ENCODE measurements at regions not wholly inside any gene's neighbourhood (a gene's known extent, or its start where the extent isn't known, plus 50 kb on each side); places are given as distances from the start of the nearest gene placed in this dataset.

GRCh38 chr12:111201495-111202236 is 167.2 kb downstream of the PHETA1 start:
- DNase-seq (ENCODE audit: low read depth in 3 of 3, low spot score in 2 of 3): no peak

DNA sequence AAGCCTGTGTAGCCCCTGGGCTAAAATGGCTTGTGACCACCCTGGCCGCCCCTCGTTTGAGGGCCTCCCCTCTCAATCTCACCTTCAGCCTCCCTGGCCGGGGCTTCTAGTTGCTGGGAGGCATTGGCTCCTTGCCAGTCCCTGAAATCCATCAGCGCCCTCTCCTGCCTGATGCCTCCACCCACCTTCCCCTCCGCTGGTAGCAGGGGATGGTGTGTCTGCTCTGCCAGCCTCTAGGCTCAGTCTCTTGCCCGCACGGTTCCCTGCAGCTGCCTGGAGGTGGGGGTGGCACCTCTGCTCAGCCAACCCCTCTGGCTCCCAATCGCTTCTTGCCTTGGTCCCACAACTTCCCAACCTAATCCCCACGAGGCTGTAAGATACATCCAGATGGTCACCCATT is 167.9 kb downstream of the PHETA1 start:
- DNase-seq (ENCODE audit: low read depth in 3 of 3, low spot score in 2 of 3): no peak

DNA sequence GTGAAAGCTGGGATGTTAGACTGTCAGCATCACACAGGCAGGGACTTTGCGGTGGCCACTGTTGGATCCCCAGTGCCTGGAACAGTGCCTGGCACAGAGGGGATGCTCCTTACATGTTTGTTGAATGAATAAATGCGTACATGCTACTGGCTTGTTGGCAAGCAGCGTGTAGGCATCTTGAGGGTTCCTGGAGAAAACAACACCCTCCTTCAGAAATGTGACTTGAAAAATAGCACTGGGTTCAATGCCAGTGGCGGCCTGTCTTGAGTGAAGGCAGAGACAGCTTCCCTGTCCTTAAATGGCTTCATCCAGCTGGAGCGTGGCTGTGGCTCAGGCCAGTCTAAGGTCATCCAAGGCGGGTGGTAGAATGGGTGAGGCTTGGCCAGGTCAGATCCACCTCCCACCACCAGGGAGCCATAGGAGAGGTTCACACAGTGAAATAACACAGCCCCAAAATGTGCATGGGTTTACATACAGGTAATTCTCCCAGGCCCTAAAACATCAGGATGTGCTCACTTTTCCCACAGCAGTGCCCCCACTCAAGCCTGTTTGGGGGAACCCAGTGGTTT is 171.4 kb downstream of the PHETA1 start:
- DNase-seq (ENCODE audit: low read depth in 3 of 3, low spot score in 2 of 3): no peak

DNA sequence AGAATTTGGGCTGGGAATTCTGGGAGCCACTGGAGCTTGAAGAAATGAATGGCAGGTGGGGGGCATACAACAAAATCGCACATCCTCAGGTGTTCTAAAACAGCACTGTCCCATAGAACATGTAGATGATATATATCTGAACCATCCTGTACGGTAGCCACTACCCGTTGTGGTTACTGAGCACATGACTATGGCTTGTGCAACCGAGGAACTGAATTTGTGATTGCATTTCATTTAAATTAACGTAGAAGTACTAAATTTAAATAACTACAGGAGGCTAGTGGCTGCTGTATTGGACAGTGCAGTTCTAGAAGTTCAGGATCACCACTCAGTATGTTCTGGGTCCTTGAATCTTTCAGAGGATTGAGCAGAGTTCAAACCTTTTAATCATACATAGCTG is 172.4 kb downstream of the PHETA1 start:
- DNase-seq (ENCODE audit: low read depth in 3 of 3, low spot score in 2 of 3): no peak

- no peak for DNase-seq (ENCODE audit: low read depth in 3 of 3, low spot score in 2 of 3)
Observed at GRCh38 chr12:111195316-111195715, 173.6 kb downstream of the PHETA1 start.

- DNase-seq (ENCODE audit: low read depth in 3 of 3, low spot score in 2 of 3): no peak
Observed at GRCh38 chr12:111194703-111195051, 174.2 kb downstream of the PHETA1 start.

DNA sequence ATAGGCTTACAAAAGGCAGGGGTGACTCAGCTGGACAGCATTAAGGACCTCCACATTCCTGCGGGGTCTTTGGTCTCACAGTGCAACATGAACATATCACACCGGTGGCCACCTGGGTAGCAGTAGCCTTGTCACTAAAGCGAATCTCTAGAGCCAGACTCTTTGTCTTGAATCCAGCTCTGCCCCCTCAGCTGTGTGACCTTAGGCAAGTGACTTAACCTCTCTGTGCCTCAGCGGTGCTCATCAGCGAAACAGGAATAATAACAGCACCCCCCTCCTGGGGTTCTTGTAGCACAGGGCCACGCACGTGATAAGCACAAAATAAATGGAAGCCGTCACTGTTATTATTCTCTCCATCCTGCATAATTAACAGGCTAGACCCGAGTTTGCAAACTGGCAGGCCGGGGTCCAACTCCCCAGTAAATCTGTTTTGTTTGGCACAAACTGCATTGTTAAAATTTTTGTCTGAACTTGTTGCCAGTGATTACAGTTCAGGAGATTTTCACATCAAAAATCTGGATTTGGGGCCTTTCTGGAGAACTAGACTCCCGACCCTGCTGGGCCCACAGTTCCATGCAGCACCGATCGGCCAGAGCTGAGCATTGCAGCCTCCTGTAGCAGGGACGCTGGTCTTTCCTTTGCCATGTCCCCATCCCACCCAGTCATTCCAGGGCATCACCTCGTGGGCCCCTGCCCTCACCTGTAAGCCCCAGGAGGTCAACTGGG is 174.8 kb downstream of the PHETA1 start:
- DNase-seq (ENCODE audit: low read depth in 3 of 3, low spot score in 2 of 3): no peak

DNA sequence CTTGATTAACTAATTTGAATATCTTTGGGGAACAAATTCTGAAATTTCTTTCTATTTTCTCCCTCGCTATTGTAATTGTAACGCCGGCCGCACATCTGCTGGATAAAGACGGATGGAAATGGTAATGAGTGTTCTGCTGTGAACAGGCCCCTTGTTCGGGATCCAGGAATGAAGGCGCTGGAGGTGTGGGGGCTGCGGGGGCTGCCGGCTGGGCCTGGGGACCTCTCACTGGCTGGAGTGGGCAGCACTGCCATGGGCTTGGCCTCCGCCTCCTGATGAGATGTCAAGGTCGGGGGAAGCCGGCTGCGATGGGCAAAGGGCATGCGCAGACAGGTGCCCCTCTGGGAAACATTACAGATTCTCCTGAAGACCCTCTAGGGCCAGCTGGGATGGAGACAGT is 175.4 kb downstream of the PHETA1 start:
- no peak for DNase-seq (ENCODE audit: low read depth in 3 of 3, low spot score in 2 of 3)

DNA sequence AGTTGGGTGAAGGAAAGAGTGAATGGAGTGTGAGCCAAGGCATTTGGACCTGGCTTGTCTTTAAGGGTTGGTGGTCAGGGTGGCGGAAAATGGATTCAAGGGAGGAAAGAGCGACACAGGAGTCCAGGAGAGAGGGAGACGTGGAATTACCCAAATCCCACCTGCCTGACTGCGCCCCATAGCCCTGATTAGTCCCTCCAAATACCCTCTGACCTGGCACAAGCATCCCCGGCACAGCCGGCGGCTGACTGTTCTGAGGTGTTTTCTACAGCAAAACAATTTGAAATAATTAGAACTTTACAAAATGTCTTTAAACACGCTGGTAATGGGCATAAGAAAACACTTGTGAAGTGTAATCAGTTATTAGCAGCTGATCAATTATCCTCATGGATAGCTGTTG is 175.8 kb downstream of the PHETA1 start:
- DNase-seq (ENCODE audit: low read depth in 3 of 3, low spot score in 2 of 3): no peak

GRCh38 chr12:111192647-111193046 is 176.2 kb downstream of the PHETA1 start:
- no peak for DNase-seq (ENCODE audit: low read depth in 3 of 3, low spot score in 2 of 3)

DNA sequence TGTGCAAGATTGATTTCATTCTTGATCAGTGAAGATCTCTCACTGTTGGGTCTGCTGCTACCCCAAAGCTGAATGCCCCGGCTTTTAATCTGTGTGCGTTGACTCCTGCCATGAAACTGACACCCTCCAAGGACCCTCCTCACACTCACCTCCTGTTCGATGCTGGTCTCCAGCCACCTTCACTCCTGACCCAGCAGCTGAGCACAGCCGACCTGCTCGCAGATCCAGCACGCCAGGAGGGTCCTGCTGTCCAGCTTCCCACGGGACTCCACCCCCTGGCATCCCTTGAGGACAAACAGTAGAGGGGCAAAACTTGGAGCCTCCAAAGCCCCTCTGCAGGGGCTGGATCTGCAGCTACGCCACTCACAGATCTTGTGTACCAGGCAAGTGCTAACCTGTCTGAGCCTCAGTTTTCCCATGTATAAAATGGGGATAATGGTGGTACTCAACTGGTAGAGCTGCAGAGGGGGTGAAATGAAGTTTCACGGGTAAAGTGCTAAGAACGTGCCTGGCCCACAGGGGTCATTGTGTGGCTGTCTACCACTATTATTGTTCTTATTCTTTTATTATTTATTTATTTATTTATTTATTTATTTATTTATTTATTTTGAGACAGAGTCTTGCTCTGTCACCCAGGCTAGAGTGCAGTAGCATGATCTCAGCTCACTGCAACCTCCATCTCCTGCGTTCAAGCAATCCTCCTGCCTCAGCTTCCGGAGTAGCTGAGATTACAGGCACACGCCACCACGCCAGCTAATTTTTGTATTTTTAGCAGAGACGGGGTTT is 178.0 kb downstream of the PHETA1 start:
- DNase-seq (ENCODE audit: low read depth in 3 of 3, low spot score in 2 of 3): no peak

GRCh38 chr12:111189792-111190191 is 179.1 kb downstream of the PHETA1 start:
- DNase-seq (ENCODE audit: low read depth in 3 of 3, low spot score in 2 of 3): no peak

DNA sequence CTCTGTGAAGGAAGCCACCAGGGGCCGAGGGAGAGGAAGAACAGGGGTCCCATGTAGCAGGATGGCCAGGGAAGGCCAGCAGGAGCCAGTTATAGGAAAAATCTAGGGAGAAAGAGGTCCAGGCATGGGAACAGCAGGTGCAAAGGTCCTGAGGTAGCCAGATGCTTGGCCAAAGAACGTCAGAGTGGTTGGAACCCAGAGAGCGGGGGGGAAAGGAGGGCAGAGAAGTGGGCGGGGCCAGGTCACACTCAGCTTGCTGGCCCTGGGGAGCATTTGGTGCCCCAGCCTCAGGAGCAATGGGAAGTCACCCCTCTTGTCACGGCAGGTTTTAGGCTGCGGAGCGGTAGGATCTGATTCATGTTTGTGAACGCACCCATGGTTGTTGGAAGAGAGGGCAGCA is 180.5 kb downstream of the PHETA1 start:
- no peak for DNase-seq (ENCODE audit: low read depth in 3 of 3, low spot score in 2 of 3)

DNA sequence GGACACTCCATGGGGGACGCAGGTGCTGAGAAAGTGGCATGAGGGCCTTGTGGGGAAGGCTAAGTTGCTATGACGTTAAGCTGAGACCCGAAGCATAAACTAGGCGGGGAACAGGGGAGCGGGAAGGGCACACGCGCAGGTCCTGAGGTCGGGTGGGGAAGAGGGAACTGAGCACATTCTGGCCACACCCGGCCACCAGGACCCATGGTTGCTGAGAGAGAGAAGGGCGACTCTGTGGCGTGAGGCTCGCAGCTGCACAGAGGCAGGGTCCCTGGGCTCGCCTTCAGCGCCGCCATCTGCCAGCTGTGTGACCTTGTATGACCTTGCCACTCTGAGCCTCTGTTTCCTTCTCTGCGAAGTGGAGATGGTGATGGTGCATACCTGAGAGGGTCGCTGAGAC is 182.5 kb downstream of the PHETA1 start:
- no peak for DNase-seq (ENCODE audit: low read depth in 3 of 3, low spot score in 2 of 3)

GRCh38 chr12:111185889-111186227 is 183.0 kb downstream of the PHETA1 start:
- no peak for DNase-seq (ENCODE audit: low read depth in 3 of 3, low spot score in 2 of 3)

DNA sequence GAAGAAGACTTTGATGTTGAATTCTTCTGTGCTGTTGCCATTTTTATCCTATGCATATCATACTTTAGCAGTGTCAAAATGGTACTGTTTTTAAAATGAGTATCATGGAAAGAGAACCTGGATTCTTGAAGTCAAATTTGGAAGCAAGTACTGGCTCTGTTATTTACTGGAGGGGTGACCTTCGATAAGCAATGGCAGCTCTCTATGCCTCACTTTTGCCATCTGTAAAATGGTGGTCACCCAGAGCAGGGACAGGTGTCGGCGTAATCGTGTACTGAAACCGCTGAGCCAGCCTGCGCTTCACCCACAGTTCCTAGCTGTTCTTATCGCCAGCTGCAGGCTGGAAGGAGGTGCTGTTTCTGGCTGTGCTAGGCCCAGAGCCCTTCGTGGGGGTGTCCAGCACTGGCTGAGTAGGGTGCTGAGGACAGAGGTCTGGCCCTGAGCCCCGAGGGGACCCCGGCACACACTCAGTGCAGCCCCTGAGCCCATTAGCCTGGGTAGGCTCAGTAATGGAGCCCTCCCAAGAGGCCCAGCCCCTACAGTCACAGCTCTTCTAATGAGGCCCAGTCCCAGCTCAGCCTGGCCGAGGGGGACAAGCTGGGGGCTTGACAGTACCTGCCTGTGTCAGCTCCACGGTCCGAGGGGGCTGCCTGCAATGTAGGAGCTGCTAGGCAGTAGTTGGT is 183.5 kb downstream of the PHETA1 start:
- DNase-seq (ENCODE audit: low read depth in 3 of 3, low spot score in 2 of 3): no peak

DNA sequence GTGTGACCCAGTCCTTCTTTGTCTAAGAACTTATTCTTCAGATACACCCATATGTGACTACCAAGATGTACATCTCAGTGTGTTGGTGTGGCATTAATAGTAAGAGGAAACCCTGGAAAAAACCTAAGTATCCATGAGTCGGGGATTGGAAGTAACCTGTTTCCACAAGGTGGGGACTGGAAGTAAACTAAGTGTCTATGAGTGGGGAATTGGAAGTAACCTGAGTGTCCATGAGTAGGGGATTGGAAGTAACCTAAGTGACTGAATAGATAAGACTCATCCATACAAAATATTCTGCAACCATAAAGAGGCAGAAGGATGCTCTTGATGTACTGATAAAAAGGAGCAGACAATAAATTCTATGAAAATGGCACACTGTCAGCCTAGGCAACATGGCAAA is 184.7 kb downstream of the PHETA1 start:
- DNase-seq (ENCODE audit: low read depth in 3 of 3, low spot score in 2 of 3): no peak

GRCh38 chr12:111183094-111183493 is 185.8 kb downstream of the PHETA1 start:
- no peak for DNase-seq (ENCODE audit: low read depth in 3 of 3, low spot score in 2 of 3)

DNA sequence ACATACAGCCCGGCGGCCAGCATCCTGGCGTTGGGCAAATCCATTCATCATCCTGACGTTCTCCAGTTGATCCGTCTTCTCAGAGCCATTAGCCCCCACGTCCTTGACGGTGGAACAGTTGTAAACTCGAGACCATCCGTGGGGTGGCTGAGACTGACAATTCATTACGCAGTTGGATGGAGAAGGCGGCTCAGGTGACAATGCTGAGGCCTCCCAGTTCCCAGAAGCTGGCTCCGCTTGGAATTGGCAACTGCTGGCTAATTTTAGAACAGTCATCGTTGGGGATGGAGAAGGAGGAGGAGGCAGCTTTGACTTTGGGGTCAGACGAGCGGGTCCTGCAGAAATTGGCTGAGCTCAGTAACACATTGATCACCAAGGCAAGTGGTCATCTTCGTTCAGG is 186.5 kb downstream of the PHETA1 start:
- no peak for DNase-seq (ENCODE audit: low read depth in 3 of 3, low spot score in 2 of 3)

DNA sequence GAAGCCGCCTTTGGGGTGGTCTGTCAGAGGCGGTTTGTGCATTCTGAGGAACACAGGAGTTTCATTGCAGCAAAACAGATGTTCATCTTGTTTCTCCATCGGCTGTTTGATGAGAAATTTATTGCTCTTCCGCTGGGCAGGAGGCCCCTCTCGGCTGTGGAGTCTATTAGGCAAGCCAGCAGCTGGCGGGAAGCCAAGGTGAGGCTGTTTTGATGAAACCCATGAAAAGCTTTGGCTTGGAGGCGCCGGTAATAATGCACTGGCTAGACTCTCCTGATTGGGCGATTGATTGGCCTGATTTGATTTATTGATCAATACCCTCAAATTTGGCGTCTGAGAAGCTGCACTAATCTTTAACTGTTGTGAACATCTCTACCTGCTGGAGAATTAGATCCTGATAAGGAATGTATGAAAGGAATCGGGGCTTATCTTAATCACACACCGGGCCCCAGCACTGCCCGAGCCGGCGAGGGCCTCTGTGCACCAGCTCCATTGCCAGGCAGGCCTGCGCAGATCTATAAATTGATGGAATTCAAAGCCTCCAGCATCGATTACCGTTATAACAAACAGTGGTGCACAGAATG is 187.7 kb downstream of the PHETA1 start:
- no peak for DNase-seq (ENCODE audit: low read depth in 3 of 3, low spot score in 2 of 3)

All from right renal cortex interstitium (tissue), 3 donors.